GM21526 (cell line): ENCODE measurements at regions not wholly inside any gene's neighbourhood (a gene's known extent, or its start where the extent isn't known, plus 50 kb on each side); places are given as distances from the start of the nearest gene placed in this dataset.
"Not testable (repeated sequence)": the region's sequence is repeated elsewhere in the genome, so short reads cannot be mapped to it uniquely, and the experiment has no call there.

Source experiments
- ATAC-seq: cut with Tn5 transposase; IDR thresholded peaks from one replicate; pipeline ENCODE4 v1.9.1; 2021; ENCODE audit warnings: moderate library complexity; ENCODE audit not compliant: unreplicated experiment, low FRiP score

- ATAC-seq, result not testable (repeated sequence)
Observed at GRCh38 chr7:86375602-86376001, 268.1 kb upstream of the GRM3 start.

GRCh38 chr7:86372262-86372661 lies 271.4 kb upstream of the GRM3 start:
- no peak for ATAC-seq

- ATAC-seq, result no peak
Observed at GRCh38 chr7:86366946-86367345, 276.8 kb upstream of the GRM3 start.

- not testable (repeated sequence) for ATAC-seq
Observed at GRCh38 chr7:86340407-86340806, 303.3 kb upstream of the GRM3 start.

- ATAC-seq, result no peak
Observed at GRCh38 chr7:86339051-86339450, 304.7 kb upstream of the GRM3 start.

GRCh38 chr7:86328801-86329433 lies 314.8 kb upstream of the GRM3 start:
- no peak for ATAC-seq

GRCh38 chr7:86326847-86327246 lies 316.9 kb upstream of the GRM3 start:
- ATAC-seq, result no peak

- no peak for ATAC-seq
Observed at GRCh38 chr7:86320889-86321288, 322.8 kb upstream of the GRM3 start.

- no peak for ATAC-seq
Observed at GRCh38 chr7:86320341-86320740, 323.4 kb upstream of the GRM3 start.

- ATAC-seq, result no peak
Observed at GRCh38 chr7:86313842-86314241, 329.9 kb upstream of the GRM3 start.

GRCh38 chr7:86301301-86301700 lies 342.4 kb upstream of the GRM3 start:
- ATAC-seq, result no peak

- no peak for ATAC-seq
Observed at GRCh38 chr7:86295526-86295925, 348.2 kb upstream of the GRM3 start.

GRCh38 chr7:86282014-86282682 lies 361.6 kb upstream of the GRM3 start:
- ATAC-seq, result no peak

GRCh38 chr7:86280150-86280549 lies 363.6 kb upstream of the GRM3 start:
- no peak for ATAC-seq

GRCh38 chr7:86262781-86263180 lies 380.9 kb upstream of the GRM3 start:
- ATAC-seq, result no peak

- ATAC-seq, result no peak
Observed at GRCh38 chr7:86257894-86258293, 385.8 kb upstream of the GRM3 start.

GRCh38 chr7:86252406-86252805 lies 391.3 kb upstream of the GRM3 start:
- ATAC-seq, result no peak

GRCh38 chr7:86248977-86249376 lies 394.7 kb upstream of the GRM3 start:
- ATAC-seq, result no peak

- no peak for ATAC-seq
Observed at GRCh38 chr7:86243171-86243570, 400.5 kb upstream of the GRM3 start.

- no peak for ATAC-seq
Observed at GRCh38 chr7:86226191-86226590, 417.5 kb upstream of the GRM3 start.

- no peak for ATAC-seq
Observed at GRCh38 chr7:86222806-86223205, 420.9 kb upstream of the GRM3 start.

- no peak for ATAC-seq
Observed at GRCh38 chr7:86214734-86215133, 429.0 kb upstream of the GRM3 start.
